Stomach (tissue), 4 donors: ENCODE measurements at regions not wholly inside any gene's neighbourhood (a gene's known extent, or its start where the extent isn't known, plus 50 kb on each side); places are given as distances from the start of the nearest gene placed in this dataset.

ENCODE experiments used
- CTCF ChIP-seq, 7 experiments: fragments of 450-650 bp in 4 of 7; fragments of 200-600 bp in 3 of 7; sonication (generic) in 3 of 7; IDR thresholded peaks; one replicate each; pipeline ENCODE4 v1.5.1; 2016 to 2019; ENCODE audit warnings: antibody characterized with exemption in 7 of 7, control low read depth in 2 of 7, mild to moderate bottlenecking in 1 of 7
- POLR2A ChIP-seq, 4 donors: fragments of 450-650 bp; IDR thresholded peaks; one replicate each; pipeline ENCODE4 v1.6.1; 2016; ENCODE audit warnings: antibody characterized with exemption in 4 of 4, control low read depth in 2 of 4, mild to moderate bottlenecking in 1 of 4, moderate library complexity in 1 of 4

DNA sequence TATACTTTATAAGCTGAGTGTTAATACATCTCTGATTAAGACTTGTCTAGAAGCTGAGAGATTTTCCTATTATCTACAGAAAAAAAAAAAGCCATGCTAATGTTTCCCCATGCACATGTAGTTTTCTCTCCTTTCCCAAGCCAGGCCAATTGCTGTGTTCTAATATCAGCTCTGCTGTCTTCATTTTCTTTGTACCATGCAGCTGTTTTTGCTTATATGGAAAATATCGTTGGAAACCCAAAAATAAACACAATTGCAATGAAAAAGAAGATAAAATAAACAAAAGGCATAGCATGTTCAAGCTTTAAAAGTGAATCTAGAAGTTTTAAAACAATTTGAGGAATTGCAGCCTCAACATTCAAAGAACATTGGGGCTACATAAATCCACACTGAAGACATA, 817.4 kb upstream of the ACVR2A start:
- TF ChIP-seq POLR2A (IDR thresholded peaks at IDR 0.05) (no peak), CTCF (IDR thresholded peaks at IDR 0.05) (no peak)
